Keratinocyte (primary cell): ENCODE measurements at regions not wholly inside any gene's neighbourhood (a gene's known extent, or its start where the extent isn't known, plus 50 kb on each side); places are given as distances from the start of the nearest gene placed in this dataset.

Source experiments
- DNase-seq: peaks from one replicate; pipeline ENCODE4 v3.0.0-alpha.2; 2011; ENCODE audit warnings: low read depth, missing footprints, low spot score
- FAIRE-seq: peaks from 2 replicates; lab custom pipeline; 2011; peaks lifted over from hg19 to GRCh38; lab: Jason Lieb, UNC
- H2AFZ ChIP-seq: 2 replicates; pipeline ENCODE4 v1.6.0; 2012; ENCODE audit warnings: low read length, control low read depth, inconsistent platforms; ENCODE audit not compliant: control insufficient read depth
- H3K27ac ChIP-seq: 2 replicates; pipeline ENCODE4 v1.5.1; 2011; ENCODE audit warnings: low read length; ENCODE audit not compliant: control insufficient read depth, insufficient read depth
- H3K27me3 ChIP-seq: 3 replicates; pipeline ENCODE4 v1.6.0; 2011; ENCODE audit warnings: low read length; ENCODE audit not compliant: control insufficient read depth, insufficient read depth; ENCODE audit errors: extremely low read depth
- H3K36me3 ChIP-seq, 2 experiments: 2 replicates in 1 of 2; 3 replicates in 1 of 2; pipeline ENCODE4 v1.5.1; 2011; ENCODE audit warnings: low read length in 2 of 2, mild to moderate bottlenecking in 1 of 2; ENCODE audit not compliant: control insufficient read depth in 2 of 2, insufficient read depth in 2 of 2; ENCODE audit errors: extremely low read depth in 1 of 2
- H3K4me1 ChIP-seq: 3 replicates; pipeline ENCODE4 v1.5.1; 2011; ENCODE audit warnings: low read length; ENCODE audit not compliant: control insufficient read depth, insufficient read depth; ENCODE audit errors: extremely low read depth
- H3K4me2 ChIP-seq: 3 replicates; pipeline ENCODE4 v1.6.0; 2011; ENCODE audit warnings: low read depth, low read length; ENCODE audit not compliant: control insufficient read depth, insufficient read depth; ENCODE audit errors: extremely low read depth
- H3K4me3 ChIP-seq, 3 experiments: fragments of 200-600 bp in 1 of 3; sonication (generic) in 1 of 3; 2 replicates in 2 of 3; 3 replicates in 1 of 3; pipeline ENCODE4 v1.5.1; 2011 to 2016; ENCODE audit warnings: low read length in 3 of 3, mild to moderate bottlenecking in 3 of 3, control low read depth in 2 of 3, inconsistent platforms in 1 of 3, low read depth in 1 of 3, mixed read lengths in 1 of 3, mixed run types in 1 of 3, moderate library complexity in 1 of 3; ENCODE audit not compliant: control insufficient read depth in 2 of 3, insufficient read depth in 2 of 3; ENCODE audit errors: extremely low read depth in 1 of 3
- H3K79me2 ChIP-seq: 2 replicates; pipeline ENCODE4 v1.6.0; 2012; ENCODE audit warnings: low read length; ENCODE audit not compliant: control insufficient read depth, insufficient read depth
- H3K9ac ChIP-seq: 3 replicates; pipeline ENCODE4 v1.6.0; 2011; ENCODE audit warnings: low read length; ENCODE audit not compliant: control insufficient read depth, insufficient read depth; ENCODE audit errors: extremely low read depth
- H3K9me1 ChIP-seq: 3 replicates; pipeline ENCODE4 v1.6.0; 2011; ENCODE audit warnings: low read length; ENCODE audit not compliant: control insufficient read depth, insufficient read depth; ENCODE audit errors: extremely low read depth
- H3K9me3 ChIP-seq: 2 replicates; pipeline ENCODE4 v1.5.1; 2012; ENCODE audit warnings: low read depth, low read length; ENCODE audit not compliant: control insufficient read depth
- H4K20me1 ChIP-seq: 3 replicates; pipeline ENCODE4 v1.6.0; 2011; ENCODE audit warnings: low read length; ENCODE audit not compliant: control insufficient read depth, insufficient read depth; ENCODE audit errors: extremely low read depth
- EZH2 ChIP-seq: IDR thresholded peaks from one replicate; pipeline ENCODE4 v1.6.1; 2012; ENCODE audit warnings: inconsistent platforms, mild to moderate bottlenecking, low read length, moderate library complexity
- dilution Hi-C: fragments of 300-500 bp; cut with MboI; formaldehyde crosslinking; loops from one replicate; pipeline ENCODE4 v1.7.0; 2020; ENCODE audit warnings: low sequenced_read_pairs; ENCODE audit not compliant: extremely low pct_ligation_motif_present
- TF ChIP-seq, protein P1 (sequence below), 3 experiments: IDR thresholded peaks in 1 of 3; conservative IDR thresholded peaks in 1 of 3; optimal IDR thresholded peaks in 1 of 3; 2 replicates in 2 of 3; 3 replicates in 1 of 3; pipeline versions ENCODE3 to v1.5.1; 2011; ENCODE audit warnings: low read length in 3 of 3, mild to moderate bottlenecking in 3 of 3, moderate library complexity in 2 of 3, control low read depth in 1 of 3, inconsistent platforms in 1 of 3; ENCODE audit not compliant: insufficient read depth in 2 of 3; ENCODE audit errors: extremely low read depth in 1 of 3

DNA sequence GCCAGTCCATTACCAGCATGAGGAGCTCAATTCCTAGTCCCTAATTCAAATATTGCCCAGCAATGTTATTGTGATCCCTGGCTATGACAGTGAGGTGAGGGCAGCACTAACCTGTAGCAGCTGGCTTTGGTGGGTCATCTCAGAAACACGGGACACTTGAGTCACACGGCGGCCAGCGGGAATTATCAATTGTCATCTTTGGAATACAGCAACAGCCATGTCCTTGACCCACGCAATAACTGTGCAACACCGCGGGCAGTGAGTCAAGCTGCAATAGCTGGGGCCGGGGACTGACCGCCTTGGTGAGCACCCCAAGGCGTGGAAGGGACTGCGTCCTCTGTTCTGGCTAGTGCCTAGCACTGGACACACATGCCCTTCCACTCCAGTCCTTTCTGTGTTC is 62.5 kb upstream of the ALDH1B1 start:
- dilution Hi-C loops, result no loop called here
- no peak overlapping the region for H3K4me2 ChIP-seq
- no peak overlapping the region for H3K9ac ChIP-seq
- no peak overlapping the region for H3K27ac ChIP-seq
- H3K27me3 ChIP-seq, result peaks cover 7% of the 10 kb centered on the region
- no peak for DNase-seq
- no peaks in the 10 kb centered on the region for H3K4me1 ChIP-seq
- H3K36me3 ChIP-seq, result no peaks in the 10 kb centered on the region
- H2AFZ ChIP-seq, result no peak overlapping the region
- FAIRE-seq, result no peak
- no peaks in the 10 kb centered on the region for H3K79me2 ChIP-seq
- TF ChIP-seq, protein P1, sequence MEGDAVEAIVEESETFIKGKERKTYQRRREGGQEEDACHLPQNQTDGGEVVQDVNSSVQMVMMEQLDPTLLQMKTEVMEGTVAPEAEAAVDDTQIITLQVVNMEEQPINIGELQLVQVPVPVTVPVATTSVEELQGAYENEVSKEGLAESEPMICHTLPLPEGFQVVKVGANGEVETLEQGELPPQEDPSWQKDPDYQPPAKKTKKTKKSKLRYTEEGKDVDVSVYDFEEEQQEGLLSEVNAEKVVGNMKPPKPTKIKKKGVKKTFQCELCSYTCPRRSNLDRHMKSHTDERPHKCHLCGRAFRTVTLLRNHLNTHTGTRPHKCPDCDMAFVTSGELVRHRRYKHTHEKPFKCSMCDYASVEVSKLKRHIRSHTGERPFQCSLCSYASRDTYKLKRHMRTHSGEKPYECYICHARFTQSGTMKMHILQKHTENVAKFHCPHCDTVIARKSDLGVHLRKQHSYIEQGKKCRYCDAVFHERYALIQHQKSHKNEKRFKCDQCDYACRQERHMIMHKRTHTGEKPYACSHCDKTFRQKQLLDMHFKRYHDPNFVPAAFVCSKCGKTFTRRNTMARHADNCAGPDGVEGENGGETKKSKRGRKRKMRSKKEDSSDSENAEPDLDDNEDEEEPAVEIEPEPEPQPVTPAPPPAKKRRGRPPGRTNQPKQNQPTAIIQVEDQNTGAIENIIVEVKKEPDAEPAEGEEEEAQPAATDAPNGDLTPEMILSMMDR (optimal IDR thresholded peaks at IDR 0.05 in 1 of 3, IDR thresholded peaks at IDR 0.05 in 1 of 3, conservative IDR thresholded peaks at IDR 0.05 in 1 of 3; ENCODE audit: extremely low read depth in 1 of 3, insufficient read depth in 2 of 3, low read length in 3 of 3), result no peak
- TF ChIP-seq EZH2, result no peak
- no peaks in the 10 kb centered on the region for H3K9me3 ChIP-seq
- no peaks in the 10 kb centered on the region for H4K20me1 ChIP-seq
- H3K9me1 ChIP-seq, result no peaks in the 10 kb centered on the region
- H3K4me3 ChIP-seq, result no peak overlapping the region

DNA sequence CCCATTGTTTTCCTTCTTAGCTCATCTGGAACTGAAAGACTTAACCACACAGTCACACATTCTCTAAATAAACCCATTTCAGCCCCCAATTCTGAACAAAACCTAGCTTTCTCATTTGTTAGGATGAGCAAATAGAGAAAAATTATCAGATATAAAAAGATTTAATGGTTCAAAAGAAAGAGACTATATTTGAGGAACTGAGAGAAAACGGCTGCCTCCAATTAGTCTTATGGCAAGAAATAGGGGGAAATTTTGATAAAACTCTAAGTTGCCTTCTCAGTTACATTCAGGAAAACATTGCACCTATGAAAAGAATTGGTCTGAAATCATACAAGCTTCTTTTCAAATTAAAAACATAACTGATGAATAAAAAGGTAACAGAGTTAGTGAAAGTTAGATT is 63.7 kb upstream of the ALDH1B1 start:
- Histone ChIP-seq H3K4me2 (no peak overlapping the region), H3K9ac (no peak overlapping the region), H3K9me1 (no peaks in the 10 kb centered on the region), H3K27ac (no peak overlapping the region), H3K36me3 (no peaks in the 10 kb centered on the region), H4K20me1 (no peaks in the 10 kb centered on the region), H3K4me3 (no peak overlapping the region), H3K27me3 (peaks cover 7% of the 10 kb centered on the region), H3K4me1 (no peaks in the 10 kb centered on the region), H3K9me3 (no peaks in the 10 kb centered on the region), H3K79me2 (no peaks in the 10 kb centered on the region), H2AFZ (no peak overlapping the region)
- no peak for DNase-seq
- TF ChIP-seq, protein P1 (optimal IDR thresholded peaks at IDR 0.05 in 1 of 3, IDR thresholded peaks at IDR 0.05 in 1 of 3, conservative IDR thresholded peaks at IDR 0.05 in 1 of 3; ENCODE audit: extremely low read depth in 1 of 3, insufficient read depth in 2 of 3, low read length in 3 of 3), result no peak
- no peak for TF ChIP-seq EZH2
- dilution Hi-C loops, result no loop called here
- FAIRE-seq, result no peak
